ENCODE measurements at regions not wholly inside any gene's neighbourhood (a gene's known extent, or its start where the extent isn't known, plus 50 kb on each side); places are given as distances from the start of the nearest gene placed in this dataset.

DNA sequence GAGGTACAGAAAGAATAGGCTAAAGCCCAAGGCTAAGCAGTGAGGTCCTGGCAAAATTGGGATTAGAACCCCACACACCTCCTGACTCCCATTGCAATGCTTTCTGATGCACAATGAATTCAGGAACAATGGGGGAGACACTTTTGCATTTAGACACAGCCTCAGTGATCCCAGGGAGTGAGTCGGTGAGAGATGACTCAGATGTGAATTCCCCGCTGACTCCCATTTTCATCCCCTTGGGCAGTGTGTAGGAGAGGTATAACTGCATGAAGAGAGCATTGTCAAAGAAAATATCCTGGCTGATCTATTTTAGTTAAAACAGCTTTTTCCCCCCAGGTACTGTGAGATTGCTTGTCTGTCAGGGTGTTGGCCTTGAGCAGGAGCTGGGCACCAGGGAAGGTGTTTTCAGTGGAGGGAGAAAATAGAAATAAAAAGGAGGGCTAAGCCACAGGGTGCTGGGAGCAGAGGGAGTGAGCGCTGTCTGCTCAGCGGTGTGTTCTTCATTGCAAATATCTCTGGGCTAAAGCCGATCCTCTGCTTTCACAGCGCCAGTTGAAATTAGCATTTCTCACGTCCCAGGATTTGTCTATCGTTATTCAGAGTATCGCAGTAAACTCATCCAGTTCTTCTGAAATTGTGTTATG lies 247.7 kb upstream of the PTBP2 start:
- no peak for DNase-seq

GRCh38 chr1:96474985-96475743 lies 246.4 kb upstream of the PTBP2 start:
- no peak for DNase-seq

- DNase-seq, result no peak
Observed at GRCh38 chr1:96475903-96476302, 245.7 kb upstream of the PTBP2 start.

DNA sequence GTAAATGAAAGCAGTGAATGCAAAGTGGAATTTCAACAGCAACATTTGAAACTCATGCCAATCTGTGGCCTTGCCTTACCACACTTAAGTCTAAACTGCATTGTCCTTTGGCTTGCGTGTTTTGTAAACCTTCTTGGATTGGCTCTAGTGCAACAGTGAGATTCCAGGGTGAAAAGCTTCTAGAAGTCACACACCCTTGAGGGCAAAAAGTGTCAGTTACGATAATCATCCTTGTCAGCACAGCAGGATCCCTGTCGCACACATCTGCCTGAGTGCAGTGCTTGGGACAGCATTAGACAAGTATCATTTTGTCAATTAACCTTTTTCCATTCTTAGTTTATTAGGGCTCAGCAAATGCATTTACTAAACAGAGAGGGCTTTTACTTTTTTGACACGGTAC lies 243.4 kb upstream of the PTBP2 start:
- no peak for DNase-seq

GRCh38 chr1:96481409-96481808 lies 240.2 kb upstream of the PTBP2 start:
- no peak for DNase-seq

DNA sequence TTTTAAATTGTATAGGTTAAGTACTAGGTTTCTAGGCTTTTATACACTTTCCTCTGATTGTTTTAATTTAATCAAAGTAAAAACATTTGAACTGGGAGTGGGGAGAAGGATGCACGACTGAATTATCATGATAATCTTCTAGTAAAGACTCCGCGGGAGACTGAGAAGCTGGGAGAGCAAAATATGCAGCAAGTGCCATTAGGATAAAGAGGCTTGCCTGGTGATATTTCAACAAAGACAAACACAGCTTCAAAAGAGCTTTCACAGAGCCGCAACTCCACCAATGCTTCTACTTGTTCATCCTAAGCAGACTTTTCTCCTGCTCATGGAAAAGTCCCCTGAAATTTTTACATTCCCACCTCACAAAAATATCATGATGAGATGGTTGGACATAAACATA lies 239.0 kb upstream of the PTBP2 start:
- DNase-seq, result no peak

- DNase-seq, result no peak
Observed at GRCh38 chr1:96487394-96487793, 234.2 kb upstream of the PTBP2 start.

GRCh38 chr1:96487971-96488370 lies 233.6 kb upstream of the PTBP2 start:
- DNase-seq, result no peak

- no peak for DNase-seq
Observed at GRCh38 chr1:96488777-96489176, 232.8 kb upstream of the PTBP2 start.

- DNase-seq, result no peak
Observed at GRCh38 chr1:96492236-96492635, 229.3 kb upstream of the PTBP2 start.

DNA sequence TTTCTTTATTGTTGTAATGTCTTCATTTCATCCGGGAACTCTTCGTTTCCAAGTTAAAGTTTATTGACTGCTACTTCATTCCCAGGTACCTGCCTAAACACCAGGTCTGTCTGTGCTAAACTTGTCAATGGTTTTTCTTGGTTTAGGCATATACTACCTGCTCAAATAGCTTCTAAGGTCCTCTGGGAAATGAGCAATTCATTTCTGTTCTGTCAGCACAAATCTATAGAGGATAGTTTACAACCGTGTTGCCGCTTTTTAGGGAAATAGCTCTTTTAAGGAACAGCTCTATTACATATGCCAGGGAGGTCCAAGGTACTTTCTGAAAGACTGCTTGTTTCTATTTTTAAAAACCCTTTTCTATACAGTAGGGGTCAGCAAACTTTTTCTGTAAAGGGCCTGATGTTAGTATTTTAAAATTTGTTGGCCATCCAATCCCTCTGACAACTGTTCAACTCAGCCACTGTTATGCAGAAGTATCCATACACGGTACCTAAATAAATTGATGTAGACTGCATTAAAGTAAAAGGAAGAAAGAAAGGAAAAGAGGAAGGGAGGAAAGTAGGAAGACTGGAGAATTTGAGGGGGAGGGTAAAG lies 222.7 kb upstream of the PTBP2 start:
- DNase-seq, result no peak

DNA sequence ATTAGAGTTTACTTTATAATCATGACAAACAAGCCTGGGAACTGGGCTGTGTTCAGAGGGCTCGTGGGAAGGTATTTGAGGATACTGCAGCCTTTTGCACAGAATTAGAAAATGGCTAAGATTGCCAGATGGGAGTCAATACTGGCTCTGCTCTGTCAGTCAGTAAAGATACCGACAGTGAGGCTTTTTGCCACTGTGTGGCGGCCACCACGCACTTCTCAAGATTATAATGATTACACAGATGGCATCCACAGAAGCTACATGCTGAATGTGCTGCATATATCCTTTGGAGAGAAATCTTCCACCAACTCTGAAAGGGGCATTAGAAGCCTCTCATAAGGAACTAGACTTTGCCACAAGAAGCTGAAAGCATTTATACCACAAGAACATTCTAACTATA lies 213.4 kb upstream of the PTBP2 start:
- DNase-seq, result no peak

DNA sequence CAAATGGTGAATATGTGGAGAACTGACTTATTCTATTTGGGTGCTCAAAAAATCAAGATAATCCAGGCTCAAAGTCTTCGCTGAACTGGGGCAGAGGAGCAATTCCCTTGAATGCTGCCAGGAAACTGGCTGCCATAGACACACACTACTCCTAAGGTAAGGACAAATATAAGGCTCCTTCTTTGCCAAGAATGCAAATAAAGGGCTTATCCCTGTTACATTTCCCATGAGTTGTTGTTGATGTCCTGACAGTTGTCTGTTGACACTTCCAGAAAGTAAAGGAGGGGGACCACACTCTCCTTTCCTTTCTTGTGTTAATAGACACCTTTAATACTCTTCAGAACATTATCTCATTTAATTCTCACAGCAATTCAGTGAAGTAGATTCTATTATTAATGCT lies 212.2 kb upstream of the PTBP2 start:
- no peak for DNase-seq

DNA sequence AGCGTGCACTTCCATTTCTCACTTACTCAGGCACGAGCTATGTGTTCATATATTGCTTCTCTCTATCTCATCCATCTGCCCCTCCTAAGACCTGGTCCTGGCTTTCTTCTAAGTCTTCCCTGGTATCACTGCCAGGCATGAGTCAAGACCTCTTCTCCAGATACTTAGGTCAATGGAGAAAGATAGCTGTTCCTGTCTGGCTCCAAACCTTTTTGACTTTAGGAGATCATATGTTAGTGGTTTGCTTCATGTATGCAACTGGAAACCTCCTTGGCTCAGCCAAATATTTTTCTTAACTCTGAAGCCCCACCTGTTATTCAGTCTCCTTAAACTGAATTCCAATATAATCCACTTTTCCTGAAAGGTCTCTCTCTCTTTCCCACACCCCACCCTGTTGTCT lies 211.6 kb upstream of the PTBP2 start:
- no peak for DNase-seq

DNA sequence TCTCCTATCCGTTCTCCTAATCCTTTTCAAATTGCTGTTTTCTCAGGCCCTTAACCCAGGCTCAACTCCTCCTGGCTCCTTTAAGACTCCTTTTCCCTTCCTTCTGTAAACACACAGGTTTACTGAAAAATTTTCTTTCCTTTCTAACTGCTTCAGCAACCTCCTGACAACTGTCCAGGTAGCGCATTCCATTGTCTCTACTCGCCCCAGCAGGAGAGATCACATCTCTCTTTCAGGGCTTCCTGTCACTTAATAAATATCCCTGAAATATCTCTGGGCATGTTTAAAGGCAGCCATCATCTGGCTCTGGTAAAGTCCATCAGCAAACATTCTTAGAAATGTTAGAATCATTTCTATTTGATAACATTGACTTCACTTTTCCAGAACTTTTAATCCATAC lies 211.2 kb upstream of the PTBP2 start:
- DNase-seq, result no peak

DNA sequence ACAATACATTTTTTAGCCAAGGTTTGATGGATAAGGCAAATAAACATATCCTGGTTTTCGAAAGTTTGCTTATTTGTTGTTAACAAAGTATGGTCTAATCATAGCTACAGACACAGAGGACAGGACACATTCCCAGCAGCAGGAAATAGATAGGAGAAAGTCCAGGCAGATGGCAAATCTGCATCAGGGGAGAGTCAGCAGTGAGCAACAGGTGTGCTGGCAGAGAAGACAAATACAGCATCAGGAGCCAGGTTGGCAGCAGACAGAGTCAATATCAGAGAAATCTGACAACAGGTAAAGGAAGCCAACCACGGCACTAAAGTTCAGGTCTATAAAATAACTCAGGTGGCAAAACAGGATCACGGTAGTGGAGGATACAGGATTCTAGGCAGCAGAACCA lies 210.7 kb upstream of the PTBP2 start:
- no peak for DNase-seq

DNA sequence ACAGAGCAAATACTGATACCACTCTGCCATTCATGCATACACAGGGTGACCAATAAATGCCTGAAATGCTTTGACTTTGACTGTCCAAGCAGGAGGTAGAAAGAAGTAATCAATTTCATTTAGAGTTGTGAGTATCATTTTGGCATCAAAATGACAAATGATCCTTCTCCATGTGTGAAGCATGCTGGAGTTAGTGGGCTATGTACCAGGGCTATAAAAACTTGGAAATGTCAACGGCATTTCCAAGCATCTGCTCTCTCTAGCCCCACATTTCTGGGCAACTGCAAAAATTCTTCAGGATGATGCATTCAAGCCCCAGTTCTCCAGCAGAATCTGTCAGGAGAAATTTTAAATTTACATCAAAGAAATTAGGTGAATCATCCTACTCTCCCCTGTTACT lies 208.4 kb upstream of the PTBP2 start:
- no peak for DNase-seq

DNA sequence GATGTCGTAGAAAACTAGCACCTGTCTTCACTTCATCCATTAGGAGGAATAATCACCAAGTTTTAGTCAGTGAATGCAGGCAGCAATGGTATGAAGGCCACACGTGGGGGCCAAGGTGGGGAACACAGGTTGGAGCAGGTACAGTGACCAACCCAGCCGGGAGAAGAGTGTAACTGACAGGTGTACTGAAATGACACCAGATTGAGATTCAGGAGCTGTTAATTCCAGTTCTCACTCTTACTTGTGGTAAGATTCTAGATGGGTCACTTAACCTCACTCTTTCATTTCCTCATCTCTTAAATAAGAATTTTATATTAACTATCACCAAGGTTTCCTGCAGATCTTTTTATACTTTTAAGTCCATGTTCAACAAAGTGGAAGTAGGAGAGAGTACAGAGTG lies 206.2 kb upstream of the PTBP2 start:
- no peak for DNase-seq

DNA sequence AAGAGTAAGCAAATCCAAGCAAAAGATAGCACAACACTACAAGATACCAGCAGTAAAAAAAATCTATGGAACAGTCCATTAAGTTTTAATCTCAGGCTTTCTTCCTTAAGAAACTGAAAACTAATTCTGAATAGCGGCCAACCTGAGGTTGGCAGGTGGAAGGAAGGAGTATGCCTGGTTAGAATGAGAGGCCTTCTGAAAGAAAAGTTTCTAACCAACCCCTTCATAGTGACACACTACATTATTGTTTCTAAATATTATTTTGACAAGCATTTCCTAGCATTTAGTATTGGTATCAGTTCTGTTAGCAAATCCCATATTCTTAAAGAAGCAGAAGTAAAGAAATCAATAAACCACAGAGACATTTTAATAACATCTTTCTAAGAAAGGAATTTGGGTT lies 205.7 kb upstream of the PTBP2 start:
- no peak for DNase-seq

GRCh38 chr1:96519851-96520578 lies 201.6 kb upstream of the PTBP2 start:
- no peak for DNase-seq

- no peak for DNase-seq
Observed at GRCh38 chr1:96520579-96520947, 201.0 kb upstream of the PTBP2 start.

DNA sequence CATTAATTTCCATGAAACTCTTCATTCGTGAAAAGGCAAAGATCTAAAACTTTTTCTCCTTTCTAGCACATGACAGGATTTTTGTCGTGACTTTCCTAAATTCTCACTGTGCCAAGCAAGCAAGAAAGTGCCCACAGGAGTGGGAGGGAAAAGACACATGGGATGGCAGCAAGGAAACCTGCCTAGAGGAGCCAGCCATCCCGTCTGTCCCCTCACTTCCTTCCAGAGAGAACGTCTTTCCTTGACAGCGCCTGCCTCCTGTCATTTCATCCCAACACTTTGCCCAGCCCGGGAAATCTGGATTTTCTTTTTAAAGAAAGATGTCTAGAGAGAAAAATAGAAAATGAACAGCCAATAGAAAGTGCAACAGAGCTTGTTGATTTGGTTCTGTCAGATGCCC lies 200.6 kb upstream of the PTBP2 start:
- DNase-seq, result no peak

DNA sequence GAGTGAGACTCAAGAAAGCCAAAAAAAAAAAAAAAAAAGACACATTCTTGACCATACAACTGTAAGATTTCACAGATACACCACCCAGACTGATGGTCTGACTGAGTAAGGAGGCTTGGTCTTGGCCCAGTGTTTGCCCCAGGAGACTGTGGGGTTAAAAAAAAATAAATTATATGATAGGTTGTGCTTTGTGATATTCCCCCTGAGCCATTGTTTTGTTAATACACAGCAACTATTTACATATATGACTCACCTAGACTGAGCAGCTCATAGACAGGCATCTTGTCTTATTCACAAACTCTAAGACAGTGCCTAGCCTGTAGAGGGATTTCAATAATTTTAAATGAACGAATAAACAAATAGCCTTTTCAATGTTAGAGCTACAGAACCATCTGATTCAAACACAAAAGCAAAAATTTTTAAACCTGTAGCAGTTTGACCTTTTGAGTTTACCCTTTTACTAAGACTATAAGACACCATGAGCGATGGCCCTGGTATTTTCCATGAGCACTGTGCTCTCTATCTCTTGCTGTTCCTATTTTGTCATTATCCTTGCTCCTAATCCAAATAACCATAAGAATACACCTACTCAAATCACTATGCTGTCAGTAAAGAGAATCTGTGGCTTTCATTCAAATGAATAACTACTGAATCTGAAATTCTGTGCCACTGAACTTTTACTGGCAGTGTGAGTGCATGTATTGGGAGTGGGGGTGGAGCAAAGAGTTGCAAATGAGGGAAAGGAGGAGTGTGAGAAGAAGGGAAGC lies 199.4 kb upstream of the PTBP2 start:
- DNase-seq, result no peak

Measured in T-helper 1 cell (primary cell).